Testis (tissue), 2 donors: ENCODE measurements at regions not wholly inside any gene's neighbourhood (a gene's known extent, or its start where the extent isn't known, plus 50 kb on each side); places are given as distances from the start of the nearest gene placed in this dataset.

Experiments
- DNase-seq: peaks from one replicate; pipeline ENCODE4 v3.0.0-alpha.2; 2019
- H3K27ac ChIP-seq, 2 donors: fragments of 200-600 bp; sonication (generic); one replicate each; pipeline ENCODE4 v1.5.1; 2019
- H3K27me3 ChIP-seq: fragments of 200-600 bp; sonication (generic); one replicate; pipeline ENCODE4 v1.5.1; 2019
- H3K36me3 ChIP-seq: fragments of 200-600 bp; sonication (generic); one replicate; pipeline ENCODE4 v1.5.1; 2017; ENCODE audit warnings: low read depth; ENCODE audit errors: missing control alignments
- H3K4me1 ChIP-seq: fragments of 200-600 bp; sonication (generic); one replicate; pipeline ENCODE4 v1.5.1; 2019
- H3K4me3 ChIP-seq, 2 donors: fragments of 200-600 bp; sonication (generic); one replicate each; pipeline ENCODE4 v1.5.1; 2017 to 2019
- H3K9me3 ChIP-seq: fragments of 200-600 bp; sonication (generic); one replicate; pipeline ENCODE4 v1.5.1; 2017
- POLR2A ChIP-seq: fragments of 450-650 bp; IDR thresholded peaks from one replicate; pipeline ENCODE4 v1.6.1; 2017; ENCODE audit warnings: antibody characterized with exemption, mild to moderate bottlenecking, moderate library complexity
- WGBS, 2 donors: methylation state at CpG; one replicate each; pipeline ENCODE4 v1.1.5; 2018; 5-methylcytosine and 5-hydroxymethylcytosine counted together
- intact Hi-C: fragments of 100-400 bp; cut with DNase I; formaldehyde crosslinking; loops from one replicate; pipeline ENCODE4 v1.15.1; 2023; ENCODE audit warnings: low total_unique reads
- TF ChIP-seq, protein P1 (sequence below), 3 experiments: fragments of 450-650 bp in 2 of 3; fragments of 200-600 bp in 1 of 3; sonication (generic) in 1 of 3; IDR thresholded peaks; one replicate each; pipeline ENCODE4 v1.5.1; 2016 to 2019; ENCODE audit warnings: antibody characterized with exemption in 3 of 3, mild to moderate bottlenecking in 2 of 3, moderate library complexity in 1 of 3

DNA sequence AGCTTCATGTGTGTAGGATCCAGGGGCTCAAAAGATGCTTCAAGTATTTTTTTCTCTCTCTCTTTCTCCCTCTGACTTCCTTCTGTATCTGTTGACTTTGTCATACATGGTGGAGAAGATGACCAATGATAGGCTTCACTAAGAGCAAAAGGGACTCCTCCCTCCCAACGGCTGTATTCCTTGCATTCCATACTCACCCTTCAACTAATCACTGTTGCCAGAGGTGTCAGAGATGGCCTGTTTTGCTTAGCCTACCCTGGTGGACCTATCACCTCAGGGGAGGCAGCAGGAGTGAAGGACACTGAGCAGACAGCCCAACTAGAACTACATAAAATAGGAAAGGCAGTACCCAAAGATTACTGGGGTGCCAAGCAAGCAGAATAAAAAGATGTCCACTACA, 62.2 kb upstream of the C1QTNF7 start:
- H3K9me3 ChIP-seq: no peaks in the 10 kb centered on the region
- intact Hi-C loops: no loop called here
- H3K27ac ChIP-seq: no peak overlapping the region
- 46 to 64% methylated on average over 1 of the region's 1 CpG for WGBS, 2 donors
- no peak overlapping the region for H3K4me3 ChIP-seq
- DNase-seq: no peak
- H3K36me3 ChIP-seq: no peaks in the 10 kb centered on the region
- no peaks in the 10 kb centered on the region for H3K4me1 ChIP-seq
- no peaks in the 10 kb centered on the region for H3K27me3 ChIP-seq
- TF ChIP-seq POLR2A: no peak
- TF ChIP-seq, protein P1, sequence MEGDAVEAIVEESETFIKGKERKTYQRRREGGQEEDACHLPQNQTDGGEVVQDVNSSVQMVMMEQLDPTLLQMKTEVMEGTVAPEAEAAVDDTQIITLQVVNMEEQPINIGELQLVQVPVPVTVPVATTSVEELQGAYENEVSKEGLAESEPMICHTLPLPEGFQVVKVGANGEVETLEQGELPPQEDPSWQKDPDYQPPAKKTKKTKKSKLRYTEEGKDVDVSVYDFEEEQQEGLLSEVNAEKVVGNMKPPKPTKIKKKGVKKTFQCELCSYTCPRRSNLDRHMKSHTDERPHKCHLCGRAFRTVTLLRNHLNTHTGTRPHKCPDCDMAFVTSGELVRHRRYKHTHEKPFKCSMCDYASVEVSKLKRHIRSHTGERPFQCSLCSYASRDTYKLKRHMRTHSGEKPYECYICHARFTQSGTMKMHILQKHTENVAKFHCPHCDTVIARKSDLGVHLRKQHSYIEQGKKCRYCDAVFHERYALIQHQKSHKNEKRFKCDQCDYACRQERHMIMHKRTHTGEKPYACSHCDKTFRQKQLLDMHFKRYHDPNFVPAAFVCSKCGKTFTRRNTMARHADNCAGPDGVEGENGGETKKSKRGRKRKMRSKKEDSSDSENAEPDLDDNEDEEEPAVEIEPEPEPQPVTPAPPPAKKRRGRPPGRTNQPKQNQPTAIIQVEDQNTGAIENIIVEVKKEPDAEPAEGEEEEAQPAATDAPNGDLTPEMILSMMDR (IDR thresholded peaks at IDR 0.05): no peak

DNA sequence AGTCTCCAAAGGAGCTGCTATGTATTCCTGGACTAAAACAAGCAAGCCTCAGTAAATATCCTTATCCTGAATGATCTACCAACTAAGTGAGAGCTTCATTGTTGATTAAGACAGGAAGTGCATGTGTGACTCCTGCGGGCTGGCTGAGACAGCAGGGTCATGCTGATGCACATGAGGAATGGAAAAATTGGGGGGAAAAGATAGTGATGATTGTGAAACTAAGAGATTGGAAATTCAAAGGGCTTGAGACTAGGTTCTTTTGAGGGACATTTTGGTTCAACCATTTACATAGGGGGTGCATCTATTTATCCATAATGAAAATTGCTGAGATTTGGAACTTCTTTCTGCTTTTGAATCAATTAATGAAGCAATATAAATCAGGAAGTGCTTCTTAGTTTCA, 61.1 kb upstream of the C1QTNF7 start:
- no peaks in the 10 kb centered on the region for H3K4me1 ChIP-seq
- no peak overlapping the region for H3K4me3 ChIP-seq
- WGBS, 2 donors: 65 to 71% methylated on average over 1 of the region's 1 CpG
- H3K36me3 ChIP-seq: no peaks in the 10 kb centered on the region
- H3K27ac ChIP-seq: no peak overlapping the region
- TF ChIP-seq, protein P1 (IDR thresholded peaks at IDR 0.05): no peak
- no peak for TF ChIP-seq POLR2A
- no peaks in the 10 kb centered on the region for H3K9me3 ChIP-seq
- DNase-seq: no peak
- intact Hi-C loops: no loop called here
- no peaks in the 10 kb centered on the region for H3K27me3 ChIP-seq

DNA sequence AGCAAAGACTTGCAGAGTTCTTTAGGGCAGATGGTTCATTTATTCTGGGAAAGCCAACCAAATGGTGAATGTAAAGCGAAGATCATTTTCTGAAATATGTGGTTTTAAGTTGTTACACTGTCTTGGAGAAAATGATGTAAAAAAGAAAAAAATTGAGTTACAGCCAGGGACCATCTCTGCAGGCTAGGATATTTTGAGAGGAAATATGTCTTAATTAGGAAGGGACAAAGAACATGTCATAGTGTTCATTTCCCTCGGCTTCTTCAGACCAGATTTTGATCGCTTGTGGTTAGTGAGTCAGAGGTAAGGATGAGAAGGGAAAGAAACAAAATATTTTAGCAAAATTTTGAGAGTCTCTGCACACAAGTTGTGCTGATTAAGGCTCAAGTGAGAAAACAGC, 59.0 kb upstream of the C1QTNF7 start:
- Histone ChIP-seq H3K9me3 (no peaks in the 10 kb centered on the region), H3K27me3 (no peaks in the 10 kb centered on the region), H3K4me1 (no peaks in the 10 kb centered on the region), H3K36me3 (no peaks in the 10 kb centered on the region), H3K27ac (no peak overlapping the region), H3K4me3 (no peak overlapping the region)
- DNase-seq: no peak
- WGBS, 2 donors: 42 to 53% methylated on average over 3 of the region's 3 CpGs
- intact Hi-C loops: no loop called here
- TF ChIP-seq, protein P1 (IDR thresholded peaks at IDR 0.05): no peak

DNA sequence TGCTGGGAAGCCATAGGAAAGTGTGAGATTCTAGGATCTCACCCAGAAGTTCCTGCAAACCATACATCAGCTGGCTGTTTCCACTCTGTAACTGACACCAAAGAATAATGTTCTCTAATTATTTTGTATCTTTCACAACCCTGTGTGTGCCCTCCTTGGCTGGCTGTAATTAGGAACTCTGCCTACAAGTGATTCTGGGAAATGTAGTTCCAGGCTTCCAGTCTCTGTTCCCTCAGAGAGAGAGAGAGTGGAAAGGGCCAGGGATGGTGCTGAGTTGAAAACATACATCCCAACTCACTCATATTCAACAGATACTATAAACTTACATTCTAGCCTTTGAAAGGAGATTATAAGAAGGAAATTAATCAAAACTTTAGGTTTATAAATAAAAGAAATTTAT, 57.5 kb upstream of the C1QTNF7 start:
- no peak overlapping the region for H3K27ac ChIP-seq
- H3K4me1 ChIP-seq: no peaks in the 10 kb centered on the region
- H3K27me3 ChIP-seq: no peaks in the 10 kb centered on the region
- no peak overlapping the region for H3K4me3 ChIP-seq
- H3K36me3 ChIP-seq: no peaks in the 10 kb centered on the region
- TF ChIP-seq, protein P1 (IDR thresholded peaks at IDR 0.05): no peak
- TF ChIP-seq POLR2A: no peak
- no peaks in the 10 kb centered on the region for H3K9me3 ChIP-seq
- DNase-seq: no peak
- intact Hi-C loops: no loop called here

DNA sequence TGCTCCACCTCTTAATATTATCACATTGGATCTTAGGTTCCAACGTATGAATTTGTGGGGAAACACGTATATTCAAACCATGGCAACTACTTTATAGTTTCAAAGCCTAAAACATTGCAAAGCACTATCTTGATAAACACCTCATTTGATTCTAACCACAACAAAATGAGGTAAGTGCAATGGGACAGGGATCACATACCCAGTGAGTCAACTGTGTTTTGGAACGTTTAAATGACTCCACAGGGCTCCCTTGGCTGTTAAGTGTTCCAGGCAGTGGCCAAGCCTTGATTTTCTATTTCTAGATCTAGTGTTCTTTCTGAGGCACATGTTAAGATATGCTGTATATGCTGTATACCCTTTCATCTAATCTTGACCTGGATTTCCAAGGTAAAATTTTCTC, 54.5 kb upstream of the C1QTNF7 start:
- intact Hi-C loops: no loop called here
- H3K4me3 ChIP-seq: no peak overlapping the region
- 73 to 74% methylated on average over 3 of the region's 3 CpGs for WGBS, 2 donors
- TF ChIP-seq, protein P1 (IDR thresholded peaks at IDR 0.05): no peak
- no peak for TF ChIP-seq POLR2A
- no peak for DNase-seq
- no peaks in the 10 kb centered on the region for H3K36me3 ChIP-seq
- no peak overlapping the region for H3K27ac ChIP-seq
- H3K9me3 ChIP-seq: no peaks in the 10 kb centered on the region
- H3K4me1 ChIP-seq: peaks cover 4% of the 10 kb centered on the region
- H3K27me3 ChIP-seq: no peaks in the 10 kb centered on the region
